ENCODE measurements at regions not wholly inside any gene's neighbourhood (a gene's known extent, or its start where the extent isn't known, plus 50 kb on each side); places are given as distances from the start of the nearest gene placed in this dataset.
A peak's percentile ranks its signal among the peaks of the same experiment; 100 is the strongest.

DNA sequence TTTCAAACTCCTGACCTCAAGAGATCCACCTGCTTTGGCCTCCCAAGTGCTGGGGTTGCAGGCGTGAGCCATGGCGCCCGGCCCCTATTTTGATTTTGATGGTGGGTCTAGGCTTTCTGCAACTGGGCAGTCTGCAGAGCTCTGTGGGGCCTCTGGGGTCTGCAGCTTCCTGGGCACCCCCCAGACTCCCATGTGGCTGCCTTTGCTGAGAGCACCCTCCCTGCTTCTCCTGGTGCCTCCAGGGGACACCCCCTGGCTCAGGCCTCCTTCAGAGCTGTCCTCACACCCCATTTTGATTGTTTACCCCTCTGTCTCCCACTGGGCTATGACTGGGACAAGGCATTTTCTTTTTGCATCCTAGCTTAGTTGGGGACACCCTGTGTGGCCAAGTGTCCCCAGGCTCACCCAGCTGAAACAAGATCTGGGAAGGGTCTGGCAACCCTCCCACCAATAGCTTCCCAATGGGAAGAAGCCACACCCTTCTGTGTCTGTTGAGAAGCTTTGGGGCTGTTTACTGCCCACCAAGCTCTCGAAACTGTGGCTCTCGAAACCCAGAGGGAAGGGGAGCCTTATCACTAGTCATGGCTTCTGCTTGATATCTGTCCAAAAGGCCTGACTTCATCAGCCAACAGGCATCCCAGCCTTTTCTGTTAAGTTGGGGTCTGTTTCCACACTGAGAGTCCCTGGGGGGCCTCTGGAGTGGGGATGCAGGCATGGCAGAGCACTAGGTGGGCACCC is 204.4 kb upstream of the IER5L start:
- H3K9me3 ChIP-seq, result no peaks in the 10 kb centered on the region
- no peaks in the 10 kb centered on the region for H3K27me3 ChIP-seq
- no peak for DNase-seq
- peak overlapping the region; percentile 47 for H3K4me3 ChIP-seq
- H3K27ac ChIP-seq, result peak overlapping the region; percentile 89
- H3K4me1 ChIP-seq, result peaks cover 4% of the 10 kb centered on the region
- intact Hi-C loops (cut with DNase I), result no loop called here
- TF ChIP-seq, protein P1, sequence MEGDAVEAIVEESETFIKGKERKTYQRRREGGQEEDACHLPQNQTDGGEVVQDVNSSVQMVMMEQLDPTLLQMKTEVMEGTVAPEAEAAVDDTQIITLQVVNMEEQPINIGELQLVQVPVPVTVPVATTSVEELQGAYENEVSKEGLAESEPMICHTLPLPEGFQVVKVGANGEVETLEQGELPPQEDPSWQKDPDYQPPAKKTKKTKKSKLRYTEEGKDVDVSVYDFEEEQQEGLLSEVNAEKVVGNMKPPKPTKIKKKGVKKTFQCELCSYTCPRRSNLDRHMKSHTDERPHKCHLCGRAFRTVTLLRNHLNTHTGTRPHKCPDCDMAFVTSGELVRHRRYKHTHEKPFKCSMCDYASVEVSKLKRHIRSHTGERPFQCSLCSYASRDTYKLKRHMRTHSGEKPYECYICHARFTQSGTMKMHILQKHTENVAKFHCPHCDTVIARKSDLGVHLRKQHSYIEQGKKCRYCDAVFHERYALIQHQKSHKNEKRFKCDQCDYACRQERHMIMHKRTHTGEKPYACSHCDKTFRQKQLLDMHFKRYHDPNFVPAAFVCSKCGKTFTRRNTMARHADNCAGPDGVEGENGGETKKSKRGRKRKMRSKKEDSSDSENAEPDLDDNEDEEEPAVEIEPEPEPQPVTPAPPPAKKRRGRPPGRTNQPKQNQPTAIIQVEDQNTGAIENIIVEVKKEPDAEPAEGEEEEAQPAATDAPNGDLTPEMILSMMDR (IDR thresholded peaks at IDR 0.05), result no peak
- no peaks in the 10 kb centered on the region for H3K36me3 ChIP-seq
- H3K9ac ChIP-seq (ENCODE audit: low read depth in 2 of 2, low read length in 2 of 2), result peak overlapping the region; percentile 76 to 95

DNA sequence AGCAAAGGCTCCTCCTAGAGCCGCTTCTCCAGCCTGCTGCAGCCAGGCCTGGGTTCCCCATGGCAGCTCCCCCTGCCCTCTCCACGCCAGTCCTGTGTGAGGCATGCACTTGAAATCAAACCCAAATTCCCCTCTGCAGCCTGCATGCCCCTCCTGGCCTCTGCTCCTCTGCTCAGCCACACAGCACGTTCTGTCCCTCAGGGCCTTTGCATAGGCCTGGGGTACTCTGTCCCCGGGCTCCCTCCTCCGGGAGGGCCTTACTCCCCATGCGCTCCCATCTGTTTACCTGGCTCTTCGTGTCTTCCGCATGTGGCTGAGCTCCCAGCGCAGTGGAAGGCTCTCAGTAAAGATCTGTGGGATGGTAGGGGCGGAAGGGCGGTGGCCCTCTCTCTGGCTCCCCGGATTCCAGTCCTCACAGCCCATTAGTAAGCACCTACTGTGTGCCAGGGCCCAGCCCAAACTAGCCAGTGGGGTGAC is 203.5 kb upstream of the IER5L start:
- TF ChIP-seq, protein P1 (IDR thresholded peaks at IDR 0.05), result no peak
- no peak overlapping the region for H3K27ac ChIP-seq

DNA sequence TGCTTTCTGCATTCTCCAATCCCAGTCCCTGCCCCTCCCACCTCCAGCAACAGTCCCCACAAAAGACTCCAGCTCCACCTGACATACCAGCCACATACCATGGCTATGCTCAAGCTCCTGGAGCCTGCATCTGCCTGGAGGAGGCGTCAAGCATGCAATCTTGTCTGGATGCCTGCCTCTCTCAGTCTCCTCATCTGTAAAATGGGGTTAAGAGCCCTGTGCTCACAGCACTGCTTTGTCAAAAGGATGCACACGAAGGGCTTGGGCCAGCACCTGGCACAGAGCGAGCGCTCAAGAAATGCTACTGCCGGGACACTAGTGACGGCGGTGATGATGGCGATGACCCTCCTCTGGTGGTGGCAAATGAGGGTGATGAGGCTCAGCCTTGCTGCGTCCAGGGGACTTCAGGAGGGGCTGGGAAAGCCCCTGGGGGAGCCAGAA is 202.9 kb upstream of the IER5L start:
- intact Hi-C loops (cut with DNase I), result no loop called here
- Histone ChIP-seq H3K36me3 (no peaks in the 10 kb centered on the region), H3K9ac (ENCODE audit: low read depth in 2 of 2, low read length in 2 of 2) (no peak overlapping the region), H3K27ac (no peak overlapping the region), H3K27me3 (no peaks in the 10 kb centered on the region), H3K9me3 (no peaks in the 10 kb centered on the region), H3K4me3 (no peak overlapping the region), H3K4me1 (peaks cover 4% of the 10 kb centered on the region)
- TF ChIP-seq, protein P1 (IDR thresholded peaks at IDR 0.05), result no peak
- DNase-seq, result no peak

More for the DNA sequence above, 203.5 kb upstream of the IER5L start:
- no peak overlapping the region for H3K4me3 ChIP-seq
- no peaks in the 10 kb centered on the region for H3K27me3 ChIP-seq
- no peaks in the 10 kb centered on the region for H3K9me3 ChIP-seq
- no peaks in the 10 kb centered on the region for H3K36me3 ChIP-seq
- intact Hi-C loops (cut with DNase I), result no loop called here
- peaks cover 4% of the 10 kb centered on the region for H3K4me1 ChIP-seq
- no peak for DNase-seq
- no peak overlapping the region for H3K9ac ChIP-seq (ENCODE audit: low read depth in 2 of 2, low read length in 2 of 2)

DNA sequence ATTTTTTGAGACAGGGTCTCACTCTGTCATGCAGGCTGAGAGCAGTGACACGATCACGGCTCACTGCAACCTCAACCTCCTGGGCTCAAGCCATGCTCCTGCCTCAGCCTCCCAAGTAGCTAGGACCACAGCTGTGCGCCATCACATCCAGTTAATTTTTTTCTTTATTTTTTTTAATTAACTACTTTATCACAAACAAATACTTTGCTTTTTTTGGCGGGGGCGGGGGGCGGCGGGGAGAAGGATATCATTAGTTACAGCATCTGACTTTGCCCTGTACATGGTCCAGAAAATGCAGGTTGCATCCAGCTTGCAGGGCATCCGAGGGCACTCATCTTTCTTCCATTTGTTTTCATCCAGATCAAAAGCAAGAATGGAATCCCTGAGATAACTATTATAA is 201.8 kb upstream of the IER5L start:
- TF ChIP-seq, protein P1 (IDR thresholded peaks at IDR 0.05), result no peak
- no peak for DNase-seq
- Histone ChIP-seq H3K4me1 (peaks cover 4% of the 10 kb centered on the region), H3K9me3 (no peaks in the 10 kb centered on the region), H3K27ac (no peak overlapping the region), H3K36me3 (no peaks in the 10 kb centered on the region), H3K9ac (ENCODE audit: low read depth in 2 of 2, low read length in 2 of 2) (no peak overlapping the region), H3K27me3 (no peaks in the 10 kb centered on the region), H3K4me3 (no peak overlapping the region)
- intact Hi-C loops (cut with DNase I), result no loop called here

DNA sequence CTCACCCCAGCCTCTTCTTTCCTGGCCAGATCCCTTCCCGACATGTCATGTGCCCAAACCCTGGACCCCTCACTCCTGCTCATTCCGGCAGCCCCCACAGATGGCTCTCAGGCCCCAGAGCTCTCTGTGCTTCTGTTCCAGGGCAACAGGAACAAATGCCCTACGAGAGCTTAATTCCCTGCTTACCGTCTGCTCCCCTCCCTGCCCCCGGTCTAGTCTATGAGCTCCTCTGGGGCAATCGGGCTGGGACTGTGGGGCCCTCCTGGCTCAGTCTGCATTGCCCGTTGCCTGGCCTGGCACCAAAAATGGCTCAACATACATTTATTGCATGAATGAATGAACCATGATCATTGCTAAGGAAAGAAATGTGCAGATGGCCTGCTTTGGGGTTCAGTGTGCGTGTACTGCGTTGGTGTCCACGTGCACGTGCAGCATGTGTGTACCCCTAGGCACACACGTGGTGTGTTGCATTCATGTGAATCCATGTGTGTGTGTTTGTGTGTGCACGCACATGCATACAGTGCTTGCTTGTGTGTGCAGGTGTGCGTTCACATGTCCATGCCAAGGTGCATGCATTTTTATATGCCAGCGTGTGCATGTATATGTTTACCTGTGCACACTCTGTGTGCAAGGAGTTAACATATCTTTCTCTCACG is 201.2 kb upstream of the IER5L start:
- Histone ChIP-seq H3K27me3 (no peaks in the 10 kb centered on the region), H3K4me3 (no peak overlapping the region), H3K4me1 (peaks cover 4% of the 10 kb centered on the region), H3K27ac (no peak overlapping the region), H3K36me3 (no peaks in the 10 kb centered on the region), H3K9ac (ENCODE audit: low read depth in 2 of 2, low read length in 2 of 2) (no peak overlapping the region), H3K9me3 (no peaks in the 10 kb centered on the region)
- intact Hi-C loops (cut with DNase I), result no loop called here
- DNase-seq, result no peak
- TF ChIP-seq, protein P1 (IDR thresholded peaks at IDR 0.05), result no peak

All from colonic mucosa (tissue), 4 donors.